ENCODE measurements at regions not wholly inside any gene's neighbourhood (a gene's known extent, or its start where the extent isn't known, plus 50 kb on each side); places are given as distances from the start of the nearest gene placed in this dataset.
A peak's percentile ranks its signal among the peaks of the same experiment; 100 is the strongest.

DNA sequence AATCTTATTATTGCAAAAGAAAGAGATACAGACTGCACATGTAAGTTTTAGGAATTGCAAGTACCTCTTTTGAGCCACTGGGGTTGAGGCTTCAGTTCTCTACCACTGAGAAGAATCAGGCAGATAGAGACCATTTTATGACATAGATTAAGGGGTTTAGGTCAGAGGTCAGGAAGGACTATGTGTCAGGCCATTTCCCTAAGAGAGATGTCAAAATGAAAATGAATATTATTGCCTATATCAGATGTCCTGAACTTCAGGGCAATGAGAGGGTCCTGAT, 113.7 kb downstream of the GATA6 start:
- Mint-ChIP-seq H3K4me1 (peaks cover 53% of the 10 kb centered on the region), H3K36me3 (no peaks in the 10 kb centered on the region), H3K27ac (peak overlapping the region; percentile 97), H3K4me3 (peak overlapping the region; percentile 34), H3K9me3 (no peaks in the 10 kb centered on the region)
- DNase-seq (ENCODE audit: low spot score in 2 of 2) (no peak), ATAC-seq (no peak)

DNA sequence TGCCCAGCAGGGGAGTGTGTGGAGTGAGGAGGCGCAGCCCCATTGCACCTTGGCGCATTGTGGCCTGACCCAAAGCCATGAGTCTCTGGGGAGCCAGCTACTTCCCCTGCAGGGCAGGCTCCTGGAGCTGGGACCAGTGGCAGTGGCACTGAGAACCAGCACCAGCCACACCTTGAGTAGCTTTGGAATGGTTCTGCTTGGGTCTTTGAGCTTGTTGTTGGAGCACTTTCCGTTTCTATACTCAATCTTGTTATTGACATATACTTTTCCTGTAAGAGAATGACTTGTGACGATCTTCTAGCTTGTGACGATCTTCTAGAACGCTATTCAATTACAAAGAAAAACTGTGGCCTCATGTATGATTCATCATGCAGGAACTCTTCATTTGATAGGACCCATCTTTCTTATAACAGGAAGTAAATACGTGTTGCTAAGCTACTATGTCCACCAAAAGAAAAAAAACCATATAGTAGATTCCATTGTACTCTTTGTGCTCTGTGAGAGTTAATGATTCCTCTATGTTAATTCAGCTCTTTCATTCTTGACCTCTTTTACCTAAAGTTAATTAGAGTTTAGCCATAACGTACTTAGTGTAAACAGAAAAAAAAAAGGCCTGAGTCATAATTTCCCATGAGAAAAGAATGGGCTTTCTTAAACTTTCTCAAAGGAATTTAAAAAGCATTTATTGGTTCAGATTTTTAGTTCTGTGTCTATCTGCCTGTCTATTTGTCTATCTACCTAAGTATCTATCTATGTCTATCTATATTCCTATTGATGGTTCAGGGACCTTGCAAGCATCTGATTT, 113.1 kb downstream of the GATA6 start:
- Mint-ChIP-seq H3K36me3 (no peaks in the 10 kb centered on the region), H3K4me3 (peak overlapping the region; percentile 34), H3K4me1 (peaks cover 53% of the 10 kb centered on the region), H3K27ac (peak overlapping the region; percentile 97), H3K9me3 (no peaks in the 10 kb centered on the region)
- peak; percentile 94 for ATAC-seq
- peak in 1 of 2 donors; percentile 65 for DNase-seq (ENCODE audit: low spot score in 2 of 2)

DNA sequence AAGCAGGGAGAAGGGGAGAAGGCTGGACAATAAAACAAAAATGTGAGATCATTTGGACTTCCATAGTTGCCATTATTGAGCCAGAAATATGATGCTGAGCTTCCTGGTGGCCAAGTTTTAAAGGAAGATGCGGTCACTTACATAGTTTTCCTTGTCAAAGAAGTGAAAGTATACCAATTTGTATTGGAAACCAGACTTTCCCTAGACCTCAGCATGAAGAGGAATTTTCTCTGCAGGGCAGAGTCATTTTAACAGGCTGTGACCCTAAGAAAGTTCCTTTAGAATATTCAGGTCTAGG, 111.0 kb downstream of the GATA6 start:
- DNase-seq (ENCODE audit: low spot score in 2 of 2) (no peak), ATAC-seq (no peak)
- Mint-ChIP-seq H3K4me1 (peaks cover 40% of the 10 kb centered on the region), H3K27ac (no peak overlapping the region), H3K4me3 (no peak overlapping the region), H3K36me3 (no peaks in the 10 kb centered on the region), H3K9me3 (no peaks in the 10 kb centered on the region)

DNA sequence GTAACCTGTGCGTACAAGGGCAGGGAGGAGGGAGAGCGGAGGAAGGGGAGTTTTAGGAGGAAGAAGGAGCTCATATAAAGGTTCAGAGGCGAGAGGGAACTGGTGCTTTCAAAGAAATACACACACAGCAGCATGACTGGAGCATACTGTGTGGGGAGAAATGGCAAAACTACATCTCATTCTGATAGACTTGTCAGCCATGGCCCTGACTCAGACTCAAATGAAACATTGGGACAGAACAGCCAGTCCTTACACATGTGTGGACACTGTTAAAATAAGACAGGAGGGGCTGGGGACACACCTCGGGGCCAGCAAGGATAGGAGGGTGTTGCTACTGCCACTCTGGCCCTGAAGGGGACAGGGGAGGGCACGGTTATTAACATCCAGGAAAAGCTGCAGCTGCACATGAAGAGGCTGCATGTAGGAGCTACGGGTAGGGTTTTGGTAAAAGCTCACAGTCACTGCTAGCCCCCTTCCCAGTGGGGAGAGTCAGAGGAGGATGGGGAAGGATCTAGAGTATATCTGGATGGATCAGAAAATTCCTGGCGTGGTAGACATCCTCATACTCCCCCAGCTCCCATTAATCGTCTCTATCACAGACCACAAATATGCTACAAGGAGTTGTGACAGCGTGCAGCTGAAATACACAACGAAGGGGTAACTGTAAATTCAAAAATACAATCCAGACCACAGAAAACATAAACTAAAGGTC, 110.5 kb downstream of the GATA6 start:
- H3K27ac Mint-ChIP-seq, result no peak overlapping the region
- ATAC-seq (no peak), DNase-seq (ENCODE audit: low spot score in 2 of 2) (no peak)
- H3K9me3 Mint-ChIP-seq, result no peaks in the 10 kb centered on the region
- H3K36me3 Mint-ChIP-seq, result no peaks in the 10 kb centered on the region
- H3K4me3 Mint-ChIP-seq, result no peak overlapping the region
- H3K4me1 Mint-ChIP-seq, result peaks cover 38% of the 10 kb centered on the region

DNA sequence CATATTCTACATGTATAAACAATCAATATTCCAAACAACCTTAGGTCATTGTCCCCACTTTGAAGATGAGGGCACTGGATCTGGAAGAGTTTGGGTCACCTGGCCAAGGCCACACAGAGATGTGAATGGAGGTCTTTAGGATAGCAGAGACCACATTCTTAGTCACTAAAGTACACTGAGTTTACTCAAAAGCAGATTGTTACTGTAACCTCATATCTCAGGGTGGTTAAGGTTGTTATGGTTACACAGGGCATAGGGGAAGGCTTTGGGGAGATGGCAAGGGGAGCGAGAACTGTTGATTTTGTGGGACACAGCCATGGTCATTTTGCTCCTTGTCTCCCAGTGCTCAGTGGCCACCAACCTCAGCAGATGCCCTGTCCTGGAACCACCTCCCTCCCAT, 109.4 kb downstream of the GATA6 start:
- Mint-ChIP-seq H3K36me3 (no peaks in the 10 kb centered on the region), H3K4me1 (peaks cover 41% of the 10 kb centered on the region), H3K4me3 (no peak overlapping the region), H3K9me3 (no peaks in the 10 kb centered on the region), H3K27ac (no peak overlapping the region)
- no peak for DNase-seq (ENCODE audit: low spot score in 2 of 2)
- ATAC-seq, result peak; percentile 68

DNA sequence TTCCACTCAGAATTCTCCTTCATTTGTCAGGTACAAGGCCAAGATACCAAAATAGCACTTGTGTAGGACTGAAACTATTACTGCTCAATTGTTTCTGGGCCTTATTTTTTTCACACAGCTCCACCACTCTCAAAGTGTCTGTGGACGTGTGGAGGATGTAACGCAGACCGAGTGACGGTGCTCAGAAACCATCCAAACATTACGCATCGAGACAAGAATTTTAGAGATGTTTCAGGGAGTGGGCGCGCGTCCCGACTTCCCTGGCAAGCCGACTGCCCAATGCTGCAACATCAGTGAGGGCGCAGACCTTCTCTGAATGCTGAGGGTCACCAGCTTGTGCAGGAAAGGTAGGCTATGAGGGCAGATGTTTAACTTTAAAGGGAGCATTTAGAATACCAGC, 108.4 kb downstream of the GATA6 start:
- H3K27ac Mint-ChIP-seq, result no peak overlapping the region
- peaks cover 33% of the 10 kb centered on the region for H3K4me1 Mint-ChIP-seq
- ATAC-seq (no peak), DNase-seq (ENCODE audit: low spot score in 2 of 2) (no peak)
- H3K36me3 Mint-ChIP-seq, result no peaks in the 10 kb centered on the region
- no peak overlapping the region for H3K4me3 Mint-ChIP-seq
- H3K9me3 Mint-ChIP-seq, result no peaks in the 10 kb centered on the region

GRCh38 chr18:22276334-22276713, 106.9 kb downstream of the GATA6 start:
- H3K4me3 Mint-ChIP-seq, result no peak overlapping the region
- H3K36me3 Mint-ChIP-seq, result no peaks in the 10 kb centered on the region
- H3K27ac Mint-ChIP-seq, result no peak overlapping the region
- no peak for DNase-seq (ENCODE audit: low spot score in 2 of 2)
- peaks cover 19% of the 10 kb centered on the region for H3K4me1 Mint-ChIP-seq
- no peak for ATAC-seq
- H3K9me3 Mint-ChIP-seq, result no peaks in the 10 kb centered on the region

GRCh38 chr18:22275706-22276333, 106.4 kb downstream of the GATA6 start:
- no peaks in the 10 kb centered on the region for H3K9me3 Mint-ChIP-seq
- H3K36me3 Mint-ChIP-seq, result no peaks in the 10 kb centered on the region
- H3K4me1 Mint-ChIP-seq, result peaks cover 18% of the 10 kb centered on the region
- ATAC-seq (no peak), DNase-seq (ENCODE audit: low spot score in 2 of 2) (no peak)
- H3K27ac Mint-ChIP-seq, result no peak overlapping the region
- H3K4me3 Mint-ChIP-seq, result no peak overlapping the region

DNA sequence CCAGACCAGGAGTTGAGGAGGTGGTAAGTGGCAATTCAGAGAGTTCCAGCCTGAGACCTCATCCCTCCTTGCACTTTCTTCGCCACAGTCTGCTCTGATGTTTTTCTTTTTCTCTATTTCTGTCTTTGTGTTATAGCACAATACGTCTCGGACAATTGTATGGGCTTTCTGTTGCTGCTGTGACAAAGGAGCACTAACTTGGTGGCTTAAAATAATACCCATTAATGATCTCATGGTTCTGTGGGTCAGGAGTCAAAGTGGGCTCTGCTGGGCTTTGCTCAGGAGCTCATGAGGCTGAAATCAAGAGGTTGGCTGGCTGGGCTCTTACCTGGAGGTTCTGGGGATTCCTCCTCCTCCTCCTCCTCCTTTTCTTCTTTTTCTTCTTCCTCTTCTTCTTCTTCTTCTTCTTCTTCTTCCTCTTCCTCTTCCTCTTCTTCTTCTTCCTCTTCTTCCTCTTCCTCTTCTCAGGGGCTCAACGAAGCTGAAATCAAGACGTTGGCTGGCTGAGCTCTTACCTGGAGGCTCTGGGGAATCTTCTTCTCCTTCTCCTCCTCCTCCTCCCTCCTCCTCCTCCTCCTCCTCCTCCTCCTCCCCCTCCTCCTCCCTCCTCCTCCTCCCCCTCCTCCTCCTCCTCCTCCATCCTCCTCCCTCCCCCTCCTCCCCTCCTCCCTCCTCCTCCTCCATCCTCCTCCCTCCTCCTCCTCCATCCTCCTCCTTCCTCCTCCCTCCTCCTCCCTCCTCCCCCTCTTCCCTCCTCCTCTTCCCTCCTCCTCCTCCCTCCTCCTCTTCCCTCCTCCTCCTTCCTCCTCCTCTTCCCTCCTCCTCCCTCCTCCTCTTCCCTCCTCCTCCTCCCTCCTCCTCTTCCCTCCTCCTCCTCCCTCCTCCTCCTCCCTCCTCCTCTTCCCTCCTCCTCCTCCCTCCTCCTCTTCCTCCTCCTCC, 104.0 kb downstream of the GATA6 start:
- Mint-ChIP-seq H3K4me1 (peaks cover 4% of the 10 kb centered on the region), H3K27ac (no peak overlapping the region), H3K9me3 (no peaks in the 10 kb centered on the region), H3K36me3 (no peaks in the 10 kb centered on the region), H3K4me3 (no peak overlapping the region)
- DNase-seq (ENCODE audit: low spot score in 2 of 2) (no peak), ATAC-seq (no peak)

DNA sequence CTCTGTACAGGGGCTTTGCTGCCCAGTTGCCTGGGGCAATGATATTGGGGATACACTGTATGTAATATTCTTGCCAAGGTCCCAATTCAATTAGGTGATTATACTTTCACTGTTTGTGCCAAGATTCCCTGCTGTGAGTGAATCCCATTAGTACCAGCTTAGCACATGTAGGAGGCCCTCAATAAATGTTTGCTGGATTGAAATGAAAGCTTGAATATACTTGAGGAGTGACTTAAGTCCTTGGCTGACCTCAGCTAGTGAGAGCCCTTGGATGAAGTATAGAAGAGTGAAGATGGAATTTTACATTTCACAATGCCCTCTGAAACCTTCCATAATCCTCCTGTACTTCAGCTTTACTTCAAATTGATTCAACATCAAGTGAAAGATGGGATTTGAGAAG, 102.9 kb downstream of the GATA6 start:
- Mint-ChIP-seq H3K36me3 (no peaks in the 10 kb centered on the region), H3K4me1 (peaks cover 4% of the 10 kb centered on the region), H3K9me3 (no peaks in the 10 kb centered on the region), H3K27ac (no peak overlapping the region), H3K4me3 (no peak overlapping the region)
- no peak for DNase-seq (ENCODE audit: low spot score in 2 of 2)
- ATAC-seq, result no peak

DNA sequence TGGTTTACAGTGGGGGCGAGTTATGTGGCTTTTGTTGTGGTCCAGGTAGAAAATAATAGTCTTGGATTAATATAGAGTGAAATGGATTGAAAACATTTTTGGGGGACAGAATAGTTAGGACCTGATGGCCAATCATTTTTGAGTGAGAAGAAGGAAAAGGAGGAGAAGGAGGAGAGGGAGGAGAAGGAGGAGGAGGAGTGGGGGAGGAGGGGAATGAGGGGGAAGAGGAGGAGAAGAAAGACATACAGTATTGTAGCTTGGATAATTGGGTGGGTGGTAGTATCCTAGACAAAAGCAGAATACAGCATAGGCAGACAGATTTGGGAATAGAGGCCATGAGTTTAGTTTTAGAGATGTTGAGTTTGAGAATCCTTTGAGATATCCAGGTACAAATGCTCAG, 101.6 kb downstream of the GATA6 start:
- Mint-ChIP-seq H3K4me1 (peaks cover 4% of the 10 kb centered on the region), H3K27ac (no peak overlapping the region), H3K36me3 (no peaks in the 10 kb centered on the region), H3K4me3 (no peak overlapping the region), H3K9me3 (no peaks in the 10 kb centered on the region)
- ATAC-seq, result no peak
- no peak for DNase-seq (ENCODE audit: low spot score in 2 of 2)

DNA sequence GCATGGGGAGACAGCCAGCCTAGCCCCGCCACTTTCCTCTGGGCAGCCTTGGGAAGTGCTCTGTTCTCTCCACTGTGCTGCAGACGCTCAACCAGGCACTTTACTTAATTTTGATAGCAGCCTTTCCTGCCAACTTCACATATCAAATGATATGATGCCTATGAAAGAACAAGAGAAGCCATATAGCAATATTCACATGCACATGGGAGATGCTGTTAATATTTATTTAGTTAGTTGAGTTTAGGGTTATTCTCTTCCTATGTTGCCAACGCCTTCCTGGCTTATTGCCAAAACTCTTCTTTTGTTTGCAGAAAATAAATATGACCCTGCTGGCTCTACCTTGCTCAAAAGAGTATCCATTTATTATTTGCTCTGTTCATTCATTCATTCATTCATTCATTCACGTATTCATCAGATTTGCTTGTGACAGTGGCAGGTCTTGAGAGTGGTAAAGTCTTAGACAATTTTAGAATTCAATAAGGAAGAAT, 99.3 kb downstream of the GATA6 start:
- ATAC-seq (no peak), DNase-seq (ENCODE audit: low spot score in 2 of 2) (no peak)
- Mint-ChIP-seq H3K9me3 (no peaks in the 10 kb centered on the region), H3K27ac (no peak overlapping the region), H3K36me3 (no peaks in the 10 kb centered on the region), H3K4me1 (peaks cover 14% of the 10 kb centered on the region), H3K4me3 (no peak overlapping the region)

- DNase-seq (ENCODE audit: low spot score in 2 of 2), result no peak
- peaks cover 22% of the 10 kb centered on the region for H3K4me1 Mint-ChIP-seq
- ATAC-seq, result no peak
- no peak overlapping the region for H3K4me3 Mint-ChIP-seq
- no peak overlapping the region for H3K27ac Mint-ChIP-seq
- no peaks in the 10 kb centered on the region for H3K36me3 Mint-ChIP-seq
- H3K9me3 Mint-ChIP-seq, result no peaks in the 10 kb centered on the region
Measured at GRCh38 chr18:22267697-22268096, 98.3 kb downstream of the GATA6 start.

DNA sequence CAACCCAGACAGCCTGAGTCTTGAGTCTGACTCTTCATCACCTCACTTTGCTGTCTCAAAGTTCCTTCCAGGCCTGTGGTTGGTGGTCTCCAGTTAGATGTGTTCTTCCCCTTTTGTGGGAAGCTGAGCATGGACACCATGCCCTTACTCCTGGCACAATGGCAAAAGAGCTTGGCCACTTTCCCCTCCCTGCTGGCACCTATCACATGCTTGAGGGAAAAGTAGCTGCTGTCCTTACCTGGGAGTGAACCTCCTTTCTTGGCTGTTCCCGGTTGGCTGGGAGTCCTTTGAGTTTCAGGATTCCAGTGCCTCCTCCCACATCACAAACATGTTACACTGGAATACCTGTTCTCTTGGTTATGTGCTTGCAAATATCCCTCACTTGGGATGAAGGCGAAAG, 97.8 kb downstream of the GATA6 start:
- H3K36me3 Mint-ChIP-seq, result no peaks in the 10 kb centered on the region
- DNase-seq (ENCODE audit: low spot score in 2 of 2), result no peak
- no peak overlapping the region for H3K27ac Mint-ChIP-seq
- H3K4me1 Mint-ChIP-seq, result peaks cover 27% of the 10 kb centered on the region
- no peak for ATAC-seq
- H3K4me3 Mint-ChIP-seq, result no peak overlapping the region
- H3K9me3 Mint-ChIP-seq, result no peaks in the 10 kb centered on the region

DNA sequence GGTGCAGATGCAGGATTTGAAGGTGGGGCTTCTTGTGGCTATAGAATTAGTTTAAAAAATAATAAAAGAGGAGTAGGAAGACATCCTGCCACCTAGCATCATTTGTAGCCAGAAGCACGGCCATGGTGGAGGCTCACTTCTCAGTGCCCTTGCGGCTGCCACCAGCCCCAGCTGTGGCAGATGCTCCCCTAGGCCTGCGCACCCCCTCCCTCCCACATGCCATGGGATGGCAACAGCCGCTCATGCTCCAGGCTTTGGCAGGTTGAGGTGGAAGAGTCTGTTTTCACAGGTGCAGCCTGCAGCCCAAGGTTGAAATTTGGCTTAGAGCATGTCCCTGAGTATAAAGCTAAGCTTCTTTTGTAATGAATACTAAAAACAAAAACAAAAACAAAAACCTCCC, 96.4 kb downstream of the GATA6 start:
- no peaks in the 10 kb centered on the region for H3K9me3 Mint-ChIP-seq
- H3K4me3 Mint-ChIP-seq, result no peak overlapping the region
- H3K36me3 Mint-ChIP-seq, result no peaks in the 10 kb centered on the region
- DNase-seq (ENCODE audit: low spot score in 2 of 2), result no peak
- no peak for ATAC-seq
- H3K27ac Mint-ChIP-seq, result no peak overlapping the region
- peaks cover 28% of the 10 kb centered on the region for H3K4me1 Mint-ChIP-seq
